ENCODE measurements at regions not wholly inside any gene's neighbourhood (a gene's known extent, or its start where the extent isn't known, plus 50 kb on each side); places are given as distances from the start of the nearest gene placed in this dataset.

- no peak overlapping the region for H3K27ac ChIP-seq (ENCODE audit: insufficient read length, low read depth, low read length)
- Mint-ChIP-seq H3K4me1 (peaks cover 24 to 28% of the 10 kb centered on the region in 2 experiments), H3K36me3 (ENCODE audit: insufficient read depth in 1 of 3, low read depth in 3 of 3) (no peaks in the 10 kb centered on the region), H3K9me3 (peaks cover 0 to 2% of the 10 kb centered on the region in 2 experiments; a peak in 1 of 5 replicates), H3K27me3 (ENCODE audit: low read depth) (peaks cover 6% of the 10 kb centered on the region), H3K4me3 (no peak overlapping the region), H3K27ac (0 out of 7 replicates have a peak overlapping the region, but pooled peaks of 1 of the 3 experiments have one; percentile 38)
- DNase-seq, result no peak
- H2BK12ac ChIP-seq (ENCODE audit: insufficient read length, low read depth, low read length), result no peak overlapping the region
- H2BK120ac ChIP-seq (ENCODE audit: low read depth, low read length, poor library complexity, severe bottlenecking), result no peak overlapping the region
- no peak overlapping the region for H2BK15ac ChIP-seq (ENCODE audit: low read depth, low read length)
- H4K5ac ChIP-seq (ENCODE audit: insufficient read length, low read depth, low read length), result no peak overlapping the region
- H3K14ac ChIP-seq (ENCODE audit: insufficient read depth, low read length), result no peak overlapping the region
- H4K20me1 ChIP-seq (ENCODE audit: control insufficient read depth, insufficient read depth, insufficient read length), result no peaks in the 10 kb centered on the region
- no peak overlapping the region for H2BK20ac ChIP-seq (ENCODE audit: low read depth, low read length, poor library complexity, severe bottlenecking)
- no peaks in the 10 kb centered on the region for H3K23me2 ChIP-seq (ENCODE audit: insufficient read length, low read depth, low read length, poor library complexity, severe bottlenecking)
- no peak overlapping the region for H3K4me2 ChIP-seq (ENCODE audit: insufficient read depth, insufficient read length, low read length)
- no peak overlapping the region for H2AK5ac ChIP-seq (ENCODE audit: insufficient read length, low read length)
- no peaks in the 10 kb centered on the region for H3K27me3 ChIP-seq (ENCODE audit: insufficient read depth, low read length)
- H3K79me2 ChIP-seq (ENCODE audit: insufficient read depth, low read length), result no peaks in the 10 kb centered on the region
- no peak overlapping the region for H4K8ac ChIP-seq (replicated peaks; ENCODE audit: insufficient read length, low read depth, low read length)
- no peak overlapping the region for H3K18ac ChIP-seq (ENCODE audit: insufficient read length, low read depth, low read length)
- H3T11ph ChIP-seq (ENCODE audit: low read length), result no peak overlapping the region
- no peak overlapping the region for H4K91ac ChIP-seq (ENCODE audit: insufficient read length, low read depth, low read length)
- H2AFZ ChIP-seq (ENCODE audit: low read length), result no peak overlapping the region
- no peak overlapping the region for H3K23ac ChIP-seq (ENCODE audit: insufficient read length, low read depth, low read length)
- no peak overlapping the region for H3K56ac ChIP-seq (ENCODE audit: insufficient read length, low read depth, low read length)
- no peak overlapping the region for H3K9ac ChIP-seq (ENCODE audit: extremely low read depth, insufficient read length, low read length)
- WGBS (ENCODE audit: extremely low coverage, insufficient read length, low lambda C conversion rate), result no CpG with 5 or more reads among the region's 2 CpGs
- TF ChIP-seq CTCF (conservative IDR thresholded peaks at IDR 0.05), result no peak
- H3K4ac ChIP-seq (ENCODE audit: low read depth, low read length), result no peak overlapping the region
- H3K9me3 ChIP-seq (ENCODE audit: control insufficient read depth, low read depth, low read length), result no peaks in the 10 kb centered on the region
- no peaks in the 10 kb centered on the region for H3K4me1 ChIP-seq (ENCODE audit: insufficient read depth, low read length)
- H2BK5ac ChIP-seq (ENCODE audit: insufficient read length, low read length), result no peak overlapping the region
- no peaks in the 10 kb centered on the region for H3K79me1 ChIP-seq (ENCODE audit: insufficient read depth, low read depth, low read length, poor library complexity, severe bottlenecking)
Measured at GRCh38 chr2:64844087-64844486, 145.1 kb upstream of the SLC1A4 start.

All from H9 (cell line).